GM12872 (cell line): ENCODE measurements at regions not wholly inside any gene's neighbourhood (a gene's known extent, or its start where the extent isn't known, plus 50 kb on each side); places are given as distances from the start of the nearest gene placed in this dataset.

Experiments
- CTCF ChIP-seq: IDR thresholded peaks from 3 replicates; pipeline ENCODE4 v1.5.1; 2011; ENCODE audit warnings: low read depth, mild to moderate bottlenecking, low read length, moderate library complexity; ENCODE audit not compliant: insufficient read depth

- no peak for TF ChIP-seq CTCF
These were observed 787.4 kb downstream of the DACH1 start for GRCh38 chr13:71079638-71080037.

- TF ChIP-seq CTCF: no peak
These were observed 799.0 kb downstream of the DACH1 start for GRCh38 chr13:71068041-71068440.

- TF ChIP-seq CTCF: no peak
These were observed 799.7 kb downstream of the DACH1 start for GRCh38 chr13:71067165-71067815.

GRCh38 chr13:71056581-71056980, 810.4 kb downstream of the DACH1 start:
- no peak for TF ChIP-seq CTCF

GRCh38 chr13:71055644-71056043, 811.4 kb downstream of the DACH1 start:
- TF ChIP-seq CTCF: no peak

- TF ChIP-seq CTCF: no peak
These were observed 812.0 kb downstream of the DACH1 start for GRCh38 chr13:71055047-71055446.

GRCh38 chr13:71054358-71054757, 812.6 kb downstream of the DACH1 start:
- TF ChIP-seq CTCF: no peak

- no peak for TF ChIP-seq CTCF
These were observed 815.4 kb downstream of the DACH1 start for GRCh38 chr13:71051573-71051972.
